ENCODE measurements at regions not wholly inside any gene's neighbourhood (a gene's known extent, or its start where the extent isn't known, plus 50 kb on each side); places are given as distances from the start of the nearest gene placed in this dataset.

DNA sequence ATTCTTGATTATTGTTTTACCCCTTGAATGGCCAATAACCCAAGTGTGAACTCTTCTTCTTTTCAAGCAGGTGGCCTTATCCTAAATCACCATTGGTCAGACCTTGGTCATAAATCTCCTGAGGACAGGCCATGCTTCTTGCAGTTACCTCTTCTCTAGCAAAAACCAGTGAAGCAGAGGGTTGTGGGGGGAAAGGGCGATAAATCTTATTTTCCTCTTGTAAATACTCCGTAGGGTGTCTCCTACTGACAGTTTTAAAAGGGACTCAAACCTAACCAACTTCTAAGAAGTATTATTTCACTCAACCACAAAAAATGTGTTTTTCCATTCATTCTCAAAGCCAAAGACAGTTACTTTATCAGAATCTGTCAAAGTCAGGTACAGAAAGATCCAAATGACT lies 168.1 kb upstream of the RMP24 start:
- 94% methylated on average over 2 of the region's 2 CpGs; no CpG with 5 or more reads in 1 of the 2 experiments for WGBS, 2 experiments (ENCODE audit: extremely low coverage in 1 of 2, insufficient coverage in 1 of 2, insufficient read length in 1 of 2, insufficient replicate concordance in 2 of 2, low coverage in 1 of 2, low lambda C conversion rate in 2 of 2, missing lambda C conversion rate in 1 of 2)
- POLR2A ChIA-PET (ENCODE audit: partially characterized antibody): no interaction called here

More for the DNA sequence above, 168.1 kb upstream of the RMP24 start:
- Histone ChIP-seq H2BK20ac (ENCODE audit: low read length) (no peak overlapping the region), H4K8ac (ENCODE audit: extremely low read depth, insufficient read depth, low read length) (no peak overlapping the region), H2BK120ac (replicated peaks; ENCODE audit: low read depth, low read length) (no peak overlapping the region), H3K36me3 (ENCODE audit: control insufficient read depth in 2 of 4, insufficient read depth in 4 of 4, low read length in 3 of 4) (no peaks in the 10 kb centered on the region), H3K56ac (replicated peaks; ENCODE audit: insufficient read length, low read depth, low read length) (no peak overlapping the region), H3K9me3 (ENCODE audit: insufficient read depth in 2 of 2, low read depth in 1 of 2, low read length in 1 of 2) (no peaks in the 10 kb centered on the region), H3K9ac (replicated peaks in 1 of 4; ENCODE audit: extremely low read depth in 1 of 4, low read depth in 3 of 4, low read length in 3 of 4) (no peak overlapping the region), H4K91ac (replicated peaks; ENCODE audit: insufficient read length, low read length) (no peak overlapping the region), H3K79me2 (ENCODE audit: control insufficient read depth in 1 of 2, insufficient read depth in 2 of 2, low read length in 2 of 2) (no peaks in the 10 kb centered on the region), H2AFZ (ENCODE audit: low read length) (no peak overlapping the region), H2BK5ac (ENCODE audit: low read depth, low read length) (no peak overlapping the region), H3K27ac (ENCODE audit: low read depth, low read length) (no peak overlapping the region), H3K27me3 (replicated peaks in 1 of 4; ENCODE audit: control insufficient read depth in 3 of 4, extremely low read depth in 1 of 4, insufficient read depth in 3 of 4, low read length in 3 of 4) (no peaks in the 10 kb centered on the region), H2BK12ac (ENCODE audit: low read depth, low read length) (no peak overlapping the region), H2BK15ac (ENCODE audit: low read length) (no peak overlapping the region), H4K5ac (ENCODE audit: insufficient read length, low read depth, low read length) (no peak overlapping the region), H2AK5ac (ENCODE audit: low read depth, low read length) (no peak overlapping the region), H3K79me1 (ENCODE audit: low read depth, low read length) (no peaks in the 10 kb centered on the region), H3K18ac (ENCODE audit: extremely low read depth, low read length) (no peak overlapping the region), H4K20me1 (replicated peaks in 1 of 2; ENCODE audit: control insufficient read depth in 1 of 2, insufficient read depth in 2 of 2, low read length in 2 of 2) (no peaks in the 10 kb centered on the region), H3K4me3 (ENCODE audit: extremely low read depth in 1 of 4, insufficient read depth in 2 of 4, low read depth in 3 of 4, low read length in 4 of 4) (no peak overlapping the region), H3K14ac (ENCODE audit: insufficient read length) (no peak overlapping the region), H3K4ac (replicated peaks; ENCODE audit: insufficient read length, low read depth, low read length) (no peak overlapping the region), H3K4me1 (replicated peaks in 1 of 4; ENCODE audit: control insufficient read depth in 3 of 4, insufficient read depth in 4 of 4, low read length in 3 of 4) (no peaks in the 10 kb centered on the region), H3K4me2 (ENCODE audit: insufficient read depth in 1 of 2, low read depth in 2 of 2, low read length in 2 of 2) (no peak overlapping the region), H3K23me2 (ENCODE audit: low read depth, low read length) (no peaks in the 10 kb centered on the region), H3K23ac (ENCODE audit: insufficient read length) (no peak overlapping the region)
- CTCF ChIA-PET (ENCODE audit: partially characterized antibody): no interaction called here
- DNase-seq (ENCODE audit: low read depth in 1 of 2, low spot score in 2 of 2) (no peak), FAIRE-seq (no peak)
- TF ChIP-seq SIRT6 (IDR thresholded peaks at IDR 0.05; ENCODE audit: low read length): no peak
